Cardiac fibroblast (primary cell): ENCODE measurements at regions not wholly inside any gene's neighbourhood (a gene's known extent, or its start where the extent isn't known, plus 50 kb on each side); places are given as distances from the start of the nearest gene placed in this dataset.

Experiments used
- DNase-seq, 2 donors: peaks; one replicate each; pipeline versions ENCODE4 v3.0.0 to v3.0.0-alpha.2; 2010; ENCODE audit warnings: low read depth in 2 of 2
- H3K4me3 ChIP-seq, 2 donors: replicated peaks in 1 of 2; 1 replicate in 1 of 2; 2 replicates in 1 of 2; pipeline ENCODE4 v1.5.1; 2011; ENCODE audit warnings: low read depth in 2 of 2, low read length in 2 of 2, mild to moderate bottlenecking in 2 of 2, moderate library complexity in 1 of 2
- TF ChIP-seq, protein P1 (sequence below): IDR thresholded peaks from one replicate; pipeline ENCODE4 v1.5.1; 2011; ENCODE audit warnings: low read depth, mild to moderate bottlenecking, low read length, inconsistent platforms

DNA sequence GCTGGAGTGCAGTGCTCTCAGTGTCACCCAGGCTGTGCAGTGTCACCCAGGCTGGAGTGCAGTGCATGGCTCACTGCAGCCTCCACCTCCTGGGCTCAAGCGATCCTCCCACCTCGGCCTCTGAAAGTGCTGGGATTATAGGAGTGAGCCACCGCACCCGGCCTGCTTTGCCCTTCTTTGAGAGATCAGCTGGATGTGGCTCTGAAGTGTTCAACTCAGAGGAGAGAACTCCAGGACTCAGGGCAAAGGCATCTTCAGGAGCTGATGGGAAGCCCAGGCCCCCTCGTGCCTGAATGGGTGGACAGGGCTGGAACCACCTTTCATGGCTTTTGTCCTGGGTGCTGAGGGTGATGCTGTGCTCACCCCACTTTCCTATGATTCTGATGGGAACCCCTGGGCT lies 52.0 kb upstream of the HAAO start:
- H3K4me3 ChIP-seq: no peak overlapping the region
- TF ChIP-seq, protein P1, sequence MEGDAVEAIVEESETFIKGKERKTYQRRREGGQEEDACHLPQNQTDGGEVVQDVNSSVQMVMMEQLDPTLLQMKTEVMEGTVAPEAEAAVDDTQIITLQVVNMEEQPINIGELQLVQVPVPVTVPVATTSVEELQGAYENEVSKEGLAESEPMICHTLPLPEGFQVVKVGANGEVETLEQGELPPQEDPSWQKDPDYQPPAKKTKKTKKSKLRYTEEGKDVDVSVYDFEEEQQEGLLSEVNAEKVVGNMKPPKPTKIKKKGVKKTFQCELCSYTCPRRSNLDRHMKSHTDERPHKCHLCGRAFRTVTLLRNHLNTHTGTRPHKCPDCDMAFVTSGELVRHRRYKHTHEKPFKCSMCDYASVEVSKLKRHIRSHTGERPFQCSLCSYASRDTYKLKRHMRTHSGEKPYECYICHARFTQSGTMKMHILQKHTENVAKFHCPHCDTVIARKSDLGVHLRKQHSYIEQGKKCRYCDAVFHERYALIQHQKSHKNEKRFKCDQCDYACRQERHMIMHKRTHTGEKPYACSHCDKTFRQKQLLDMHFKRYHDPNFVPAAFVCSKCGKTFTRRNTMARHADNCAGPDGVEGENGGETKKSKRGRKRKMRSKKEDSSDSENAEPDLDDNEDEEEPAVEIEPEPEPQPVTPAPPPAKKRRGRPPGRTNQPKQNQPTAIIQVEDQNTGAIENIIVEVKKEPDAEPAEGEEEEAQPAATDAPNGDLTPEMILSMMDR: no peak
- no peak for DNase-seq

DNA sequence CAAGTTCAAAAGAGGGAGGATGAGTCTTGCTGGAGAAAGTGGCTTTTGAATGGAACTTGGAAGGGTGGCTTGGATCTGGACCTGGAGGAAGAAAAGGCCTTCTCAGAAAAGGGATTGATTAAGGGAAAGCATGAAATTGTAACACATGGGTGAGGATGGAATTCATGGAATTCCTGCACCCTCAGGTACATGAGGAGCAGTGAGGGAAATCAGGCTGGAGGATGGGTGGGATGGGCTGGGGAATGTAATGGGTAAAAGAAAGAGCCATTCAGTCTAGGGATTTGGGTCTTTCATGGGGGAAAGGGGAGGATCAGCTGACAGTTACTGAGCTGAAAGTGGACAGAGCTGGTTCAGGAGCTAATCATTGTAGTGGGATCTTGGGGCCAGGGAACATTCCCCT lies 51.2 kb upstream of the HAAO start:
- no peak for DNase-seq
- TF ChIP-seq, protein P1: no peak
- H3K4me3 ChIP-seq: no peak overlapping the region

DNA sequence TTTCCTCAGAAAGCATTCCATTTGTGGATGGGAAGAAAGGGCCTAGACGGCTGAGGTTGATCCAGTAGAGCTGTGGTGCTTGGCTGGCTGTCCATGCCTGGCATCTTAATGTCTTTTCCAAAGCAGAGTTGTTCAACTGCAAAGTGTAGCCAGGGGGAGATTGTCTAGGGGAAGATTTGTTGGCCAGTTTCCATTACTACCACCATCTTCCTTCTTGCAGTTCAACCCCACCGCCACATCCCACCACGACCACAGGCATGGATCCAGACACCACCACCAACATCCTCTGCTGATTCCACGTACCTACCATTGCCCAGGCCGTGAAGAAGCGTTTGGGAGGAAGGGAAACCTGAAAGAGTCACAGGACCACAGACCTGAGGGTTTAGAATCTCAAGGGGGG lies 50.7 kb upstream of the HAAO start:
- DNase-seq: no peak
- no peak overlapping the region for H3K4me3 ChIP-seq
- TF ChIP-seq, protein P1: no peak

DNA sequence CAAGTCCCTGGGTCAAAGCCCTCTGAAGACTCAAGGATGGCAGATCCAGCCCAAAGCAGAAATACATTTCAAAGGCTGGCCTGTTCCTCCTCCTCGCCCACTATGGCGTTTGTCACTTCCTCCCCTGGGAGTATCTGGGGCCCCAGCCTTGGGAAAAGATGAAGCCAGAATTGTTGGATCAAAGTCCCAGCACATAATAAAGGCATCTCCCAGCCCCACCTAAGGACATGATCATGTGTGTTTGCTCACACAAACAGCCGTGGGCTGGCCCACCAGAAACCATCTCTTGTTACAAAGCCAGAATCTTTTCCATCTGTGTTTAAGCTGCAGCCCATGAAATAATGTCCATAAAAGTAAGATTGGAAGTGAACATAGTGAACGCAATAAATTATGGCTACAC lies 50.1 kb upstream of the HAAO start:
- TF ChIP-seq, protein P1: no peak
- H3K4me3 ChIP-seq: no peak overlapping the region
- DNase-seq: no peak
